ENCODE measurements at regions not wholly inside any gene's neighbourhood (a gene's known extent, or its start where the extent isn't known, plus 50 kb on each side); places are given as distances from the start of the nearest gene placed in this dataset.

DNA sequence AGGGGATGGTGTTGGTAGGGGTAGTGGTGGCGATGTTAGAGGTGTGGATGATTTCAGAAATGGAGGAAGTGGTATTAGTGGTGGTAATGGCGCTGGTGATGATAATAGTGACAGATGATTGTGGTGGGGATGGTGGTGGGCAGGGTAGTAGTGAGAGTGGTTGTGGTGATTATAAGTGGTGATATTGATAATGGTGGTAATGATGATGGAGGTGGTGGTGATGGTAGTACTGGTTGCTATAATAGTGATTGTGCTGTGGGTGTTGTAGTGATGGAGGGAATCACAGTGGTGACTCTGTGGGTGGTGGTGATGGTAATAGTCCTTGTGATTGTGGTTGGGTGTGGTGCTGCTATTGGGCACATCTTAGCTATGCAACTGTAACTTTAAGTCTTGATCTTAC, 61.6 kb upstream of the TBX20 start:
- intact Hi-C loops (cut with micrococcal nuclease): no loop called here
- 42% methylated on average over 2 of the region's 2 CpGs; no CpG with 5 or more reads in 1 of the 2 experiments for WGBS, 2 experiments (ENCODE audit: extremely low coverage in 2 of 2, insufficient read length in 1 of 2)

More for the DNA sequence above, 61.6 kb upstream of the TBX20 start:
- no peak overlapping the region for H2BK15ac ChIP-seq (ENCODE audit: low read depth, low read length)
- H3K23ac ChIP-seq (ENCODE audit: low read depth, low read length): no peak overlapping the region
- no peak overlapping the region for H3K56ac ChIP-seq (ENCODE audit: extremely low read depth, insufficient read depth, low read length)
- H3K79me1 ChIP-seq (ENCODE audit: low read depth in 1 of 2, low read length in 2 of 2): no peaks in the 10 kb centered on the region
- no peaks in the 10 kb centered on the region for H3K36me3 ChIP-seq (ENCODE audit: control insufficient read depth, insufficient read depth, low read length)
- H3K4ac ChIP-seq (ENCODE audit: low read depth, low read length): no peak overlapping the region
- no peak overlapping the region for H2BK5ac ChIP-seq (ENCODE audit: low read depth, low read length, poor library complexity, severe bottlenecking)
- in situ Hi-C loops (cut with MboI; ENCODE audit: low sequenced_read_pairs): no loop called here
- no peak overlapping the region for H4K8ac ChIP-seq (ENCODE audit: low read depth in 2 of 2, low read length in 2 of 2)
- no peak overlapping the region for H2BK120ac ChIP-seq (ENCODE audit: low read depth, low read length)
- H3K9me3 ChIP-seq (ENCODE audit: control insufficient read depth, insufficient read depth, low read length): no peaks in the 10 kb centered on the region
- no peaks in the 10 kb centered on the region for H3K27me3 ChIP-seq (ENCODE audit: control insufficient read depth, insufficient read depth, low read length)
- no peak overlapping the region for H4K91ac ChIP-seq (ENCODE audit: insufficient read depth, low read depth, low read length)
- H3K27ac ChIP-seq (ENCODE audit: insufficient read depth, low read length): no peak overlapping the region
- H3K18ac ChIP-seq (ENCODE audit: low read depth, low read length): no peak overlapping the region
- H3K9me1 ChIP-seq (ENCODE audit: insufficient read depth, low read length): no peaks in the 10 kb centered on the region
- H3K9ac ChIP-seq (ENCODE audit: low read depth, low read length): no peak overlapping the region
- no peak overlapping the region for H3K4me2 ChIP-seq (ENCODE audit: low read depth, low read length)
- DNase-seq (no peak), ATAC-seq (ENCODE audit: low read depth) (no peak)
- H3K14ac ChIP-seq (replicated peaks; ENCODE audit: low read depth, low read length): no peak overlapping the region
- H3K4me3 ChIP-seq (ENCODE audit: insufficient read depth, low read depth, low read length): no peak overlapping the region
- no peak overlapping the region for H2AFZ ChIP-seq (replicated peaks; ENCODE audit: low read length, poor library complexity)
- CTCF ChIA-PET: no interaction called here
- H2AK9ac ChIP-seq (replicated peaks; ENCODE audit: low read depth, low read length, poor library complexity): peak overlapping the region; percentile 37
- H4K5ac ChIP-seq (ENCODE audit: low read depth, low read length): no peak overlapping the region
- dilution Hi-C loops (cut with HindIII; ENCODE audit: low sequenced_read_pairs, unreplicated experiment): no loop called here
- no peak overlapping the region for H2AK5ac ChIP-seq (ENCODE audit: low read depth, low read length)
- no TSS peak for BruUV-seq (replicated peaks)
- H4K20me1 ChIP-seq (ENCODE audit: insufficient read depth, low read length): no peaks in the 10 kb centered on the region
- no peaks in the 10 kb centered on the region for H3K4me1 ChIP-seq (ENCODE audit: control insufficient read depth, insufficient read depth, low read length)
- POLR2A ChIA-PET (ENCODE audit: unreplicated experiment): no interaction called here
- no peak for TF ChIP-seq RAD21 (IDR thresholded peaks at IDR 0.05; ENCODE audit: low read length)
- no peak for TF ChIP-seq SMC3 (IDR thresholded peaks at IDR 0.05; ENCODE audit: low read depth, low read length)
- no peak for TF ChIP-seq NFE2L2 (IDR thresholded peaks at IDR 0.05; ENCODE audit: low read depth, low read length)
- no peak for TF ChIP-seq CHD1 (IDR thresholded peaks at IDR 0.05; ENCODE audit: low read depth, low read length)
- TF ChIP-seq POLR2A (IDR thresholded peaks at IDR 0.05; ENCODE audit: low read depth, low read length): no peak
- TF ChIP-seq BHLHE40 (IDR thresholded peaks at IDR 0.05; ENCODE audit: low read depth, low read length): no peak
- no peak for TF ChIP-seq MAFK (IDR thresholded peaks at IDR 0.05; ENCODE audit: low read depth, low read length)
- TF ChIP-seq, protein P1, sequence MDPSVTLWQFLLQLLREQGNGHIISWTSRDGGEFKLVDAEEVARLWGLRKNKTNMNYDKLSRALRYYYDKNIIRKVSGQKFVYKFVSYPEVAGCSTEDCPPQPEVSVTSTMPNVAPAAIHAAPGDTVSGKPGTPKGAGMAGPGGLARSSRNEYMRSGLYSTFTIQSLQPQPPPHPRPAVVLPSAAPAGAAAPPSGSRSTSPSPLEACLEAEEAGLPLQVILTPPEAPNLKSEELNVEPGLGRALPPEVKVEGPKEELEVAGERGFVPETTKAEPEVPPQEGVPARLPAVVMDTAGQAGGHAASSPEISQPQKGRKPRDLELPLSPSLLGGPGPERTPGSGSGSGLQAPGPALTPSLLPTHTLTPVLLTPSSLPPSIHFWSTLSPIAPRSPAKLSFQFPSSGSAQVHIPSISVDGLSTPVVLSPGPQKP (IDR thresholded peaks at IDR 0.05; ENCODE audit: borderline replicate concordance, low read depth, low read length): no peak
- no peak for TF ChIP-seq RCOR1 (IDR thresholded peaks at IDR 0.05; ENCODE audit: insufficient replicate concordance, low read length)
- TF ChIP-seq MAZ (IDR thresholded peaks at IDR 0.05; ENCODE audit: borderline replicate concordance, low read depth, low read length): no peak
- no peak for TF ChIP-seq CEBPB (IDR thresholded peaks at IDR 0.05; ENCODE audit: low read depth, low read length)
- TF ChIP-seq, protein P2, sequence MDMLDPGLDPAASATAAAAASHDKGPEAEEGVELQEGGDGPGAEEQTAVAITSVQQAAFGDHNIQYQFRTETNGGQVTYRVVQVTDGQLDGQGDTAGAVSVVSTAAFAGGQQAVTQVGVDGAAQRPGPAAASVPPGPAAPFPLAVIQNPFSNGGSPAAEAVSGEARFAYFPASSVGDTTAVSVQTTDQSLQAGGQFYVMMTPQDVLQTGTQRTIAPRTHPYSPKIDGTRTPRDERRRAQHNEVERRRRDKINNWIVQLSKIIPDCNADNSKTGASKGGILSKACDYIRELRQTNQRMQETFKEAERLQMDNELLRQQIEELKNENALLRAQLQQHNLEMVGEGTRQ (IDR thresholded peaks at IDR 0.05; ENCODE audit: low read depth, low read length): no peak
- TF ChIP-seq MXI1 (IDR thresholded peaks at IDR 0.05; ENCODE audit: borderline replicate concordance, low read depth, low read length): no peak
- TF ChIP-seq, protein P3, sequence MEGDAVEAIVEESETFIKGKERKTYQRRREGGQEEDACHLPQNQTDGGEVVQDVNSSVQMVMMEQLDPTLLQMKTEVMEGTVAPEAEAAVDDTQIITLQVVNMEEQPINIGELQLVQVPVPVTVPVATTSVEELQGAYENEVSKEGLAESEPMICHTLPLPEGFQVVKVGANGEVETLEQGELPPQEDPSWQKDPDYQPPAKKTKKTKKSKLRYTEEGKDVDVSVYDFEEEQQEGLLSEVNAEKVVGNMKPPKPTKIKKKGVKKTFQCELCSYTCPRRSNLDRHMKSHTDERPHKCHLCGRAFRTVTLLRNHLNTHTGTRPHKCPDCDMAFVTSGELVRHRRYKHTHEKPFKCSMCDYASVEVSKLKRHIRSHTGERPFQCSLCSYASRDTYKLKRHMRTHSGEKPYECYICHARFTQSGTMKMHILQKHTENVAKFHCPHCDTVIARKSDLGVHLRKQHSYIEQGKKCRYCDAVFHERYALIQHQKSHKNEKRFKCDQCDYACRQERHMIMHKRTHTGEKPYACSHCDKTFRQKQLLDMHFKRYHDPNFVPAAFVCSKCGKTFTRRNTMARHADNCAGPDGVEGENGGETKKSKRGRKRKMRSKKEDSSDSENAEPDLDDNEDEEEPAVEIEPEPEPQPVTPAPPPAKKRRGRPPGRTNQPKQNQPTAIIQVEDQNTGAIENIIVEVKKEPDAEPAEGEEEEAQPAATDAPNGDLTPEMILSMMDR (conservative IDR thresholded peaks at IDR 0.05; ENCODE audit: low read depth, low read length): no peak
- H2BK20ac ChIP-seq (ENCODE audit: low read depth, low read length): no peak overlapping the region

Measured in IMR-90 (cell line).